Stimulated activated CD8-positive, alpha-beta memory T cell treated with anti-CD3 and anti-CD28 coated beads, Interleukin-15, amount 100 ng/mL, for 24 hours (primary cell): ENCODE measurements at regions not wholly inside any gene's neighbourhood (a gene's known extent, or its start where the extent isn't known, plus 50 kb on each side); places are given as distances from the start of the nearest gene placed in this dataset.

Experiments
- DNase-seq: peaks from one replicate; pipeline ENCODE4 v3.0.0-alpha.2; 2020; ENCODE audit warnings: low read depth

- DNase-seq, result no peak
Observed at GRCh38 chr10:104505521-104506042, 135.5 kb upstream of the SORCS3 start.

GRCh38 chr10:104509981-104510380 is 131.1 kb upstream of the SORCS3 start:
- DNase-seq, result no peak

GRCh38 chr10:104510644-104511043 is 130.4 kb upstream of the SORCS3 start:
- no peak for DNase-seq

- DNase-seq, result no peak
Observed at GRCh38 chr10:104512800-104513199, 128.3 kb upstream of the SORCS3 start.

GRCh38 chr10:104515678-104516199 is 125.4 kb upstream of the SORCS3 start:
- no peak for DNase-seq

- DNase-seq, result no peak
Observed at GRCh38 chr10:104516986-104517385, 124.1 kb upstream of the SORCS3 start.

- DNase-seq, result no peak
Observed at GRCh38 chr10:104517946-104518345, 123.1 kb upstream of the SORCS3 start.

GRCh38 chr10:104518891-104519290 is 122.2 kb upstream of the SORCS3 start:
- DNase-seq, result no peak

GRCh38 chr10:104520653-104521052 is 120.4 kb upstream of the SORCS3 start:
- DNase-seq, result no peak

GRCh38 chr10:104521901-104522694 is 119.0 kb upstream of the SORCS3 start:
- DNase-seq, result no peak

- DNase-seq, result no peak
Observed at GRCh38 chr10:104526188-104526587, 114.9 kb upstream of the SORCS3 start.

- no peak for DNase-seq
Observed at GRCh38 chr10:104527013-104527412, 114.1 kb upstream of the SORCS3 start.

- no peak for DNase-seq
Observed at GRCh38 chr10:104540181-104540580, 100.9 kb upstream of the SORCS3 start.

- no peak for DNase-seq
Observed at GRCh38 chr10:104541820-104542219, 99.3 kb upstream of the SORCS3 start.

- no peak for DNase-seq
Observed at GRCh38 chr10:104546336-104546735, 94.8 kb upstream of the SORCS3 start.

- DNase-seq, result no peak
Observed at GRCh38 chr10:104546756-104547155, 94.3 kb upstream of the SORCS3 start.

GRCh38 chr10:104548090-104548489 is 93.0 kb upstream of the SORCS3 start:
- no peak for DNase-seq

GRCh38 chr10:104556831-104557230 is 84.3 kb upstream of the SORCS3 start:
- no peak for DNase-seq

GRCh38 chr10:104557966-104558365 is 83.1 kb upstream of the SORCS3 start:
- no peak for DNase-seq

GRCh38 chr10:104559935-104560334 is 81.2 kb upstream of the SORCS3 start:
- no peak for DNase-seq

GRCh38 chr10:104563051-104563450 is 78.0 kb upstream of the SORCS3 start:
- DNase-seq, result no peak

GRCh38 chr10:104563548-104563947 is 77.5 kb upstream of the SORCS3 start:
- DNase-seq, result no peak

- DNase-seq, result no peak
Observed at GRCh38 chr10:104574427-104574826, 66.7 kb upstream of the SORCS3 start.

GRCh38 chr10:104574838-104575237 is 66.3 kb upstream of the SORCS3 start:
- no peak for DNase-seq
